ENCODE measurements at regions not wholly inside any gene's neighbourhood (a gene's known extent, or its start where the extent isn't known, plus 50 kb on each side); places are given as distances from the start of the nearest gene placed in this dataset.

- intact Hi-C loops (cut with micrococcal nuclease): no loop called here
- H3K27ac Mint-ChIP-seq: no peak overlapping the region
- H3K27me3 Mint-ChIP-seq (ENCODE audit: low read depth): no peaks in the 10 kb centered on the region
- H3K9me3 Mint-ChIP-seq: no peaks in the 10 kb centered on the region
- no peaks in the 10 kb centered on the region for H3K36me3 Mint-ChIP-seq (ENCODE audit: low read depth)
- no peak overlapping the region for H3K4me3 Mint-ChIP-seq (ENCODE audit: low read depth)
- DNase-seq (ENCODE audit: low spot score): no peak
- no peaks in the 10 kb centered on the region for H3K4me1 Mint-ChIP-seq (ENCODE audit: low read depth)
These were observed 128.3 kb upstream of the FSIP2 start for GRCh38 chr2:185610301-185610700.

GRCh38 chr2:185618625-185619024 is 120.0 kb upstream of the FSIP2 start:
- no peaks in the 10 kb centered on the region for H3K4me1 Mint-ChIP-seq (ENCODE audit: low read depth)
- no peak for DNase-seq (ENCODE audit: low spot score)
- peaks cover 5% of the 10 kb centered on the region for H3K9me3 Mint-ChIP-seq
- H3K4me3 Mint-ChIP-seq (ENCODE audit: low read depth): no peak overlapping the region
- no peak overlapping the region for H3K27ac Mint-ChIP-seq
- intact Hi-C loops (cut with micrococcal nuclease): no loop called here
- H3K27me3 Mint-ChIP-seq (ENCODE audit: low read depth): no peaks in the 10 kb centered on the region
- no peaks in the 10 kb centered on the region for H3K36me3 Mint-ChIP-seq (ENCODE audit: low read depth)

- H3K27ac Mint-ChIP-seq: no peak overlapping the region
- H3K4me3 Mint-ChIP-seq (ENCODE audit: low read depth): no peak overlapping the region
- no peaks in the 10 kb centered on the region for H3K36me3 Mint-ChIP-seq (ENCODE audit: low read depth)
- no peaks in the 10 kb centered on the region for H3K9me3 Mint-ChIP-seq
- no peaks in the 10 kb centered on the region for H3K27me3 Mint-ChIP-seq (ENCODE audit: low read depth)
- H3K4me1 Mint-ChIP-seq (ENCODE audit: low read depth): no peaks in the 10 kb centered on the region
- intact Hi-C loops (cut with micrococcal nuclease): no loop called here
- DNase-seq (ENCODE audit: low spot score): no peak
These were observed 113.0 kb upstream of the FSIP2 start for GRCh38 chr2:185625604-185626003.

GRCh38 chr2:185628985-185629384 is 109.6 kb upstream of the FSIP2 start:
- no peak for DNase-seq (ENCODE audit: low spot score)
- Mint-ChIP-seq H3K4me3 (ENCODE audit: low read depth) (no peak overlapping the region), H3K36me3 (ENCODE audit: low read depth) (no peaks in the 10 kb centered on the region), H3K4me1 (ENCODE audit: low read depth) (no peaks in the 10 kb centered on the region), H3K27me3 (ENCODE audit: low read depth) (no peaks in the 10 kb centered on the region), H3K27ac (no peak overlapping the region), H3K9me3 (no peaks in the 10 kb centered on the region)
- intact Hi-C loops (cut with micrococcal nuclease): no loop called here

GRCh38 chr2:185633621-185634020 is 105.0 kb upstream of the FSIP2 start:
- Mint-ChIP-seq H3K27ac (no peak overlapping the region), H3K36me3 (ENCODE audit: low read depth) (no peaks in the 10 kb centered on the region), H3K27me3 (ENCODE audit: low read depth) (no peaks in the 10 kb centered on the region), H3K4me1 (ENCODE audit: low read depth) (no peaks in the 10 kb centered on the region), H3K4me3 (ENCODE audit: low read depth) (no peak overlapping the region), H3K9me3 (no peaks in the 10 kb centered on the region)
- DNase-seq (ENCODE audit: low spot score): no peak
- intact Hi-C loops (cut with micrococcal nuclease): no loop called here

GRCh38 chr2:185638771-185639170 is 99.8 kb upstream of the FSIP2 start:
- intact Hi-C loops (cut with micrococcal nuclease): no loop called here
- no peaks in the 10 kb centered on the region for H3K27me3 Mint-ChIP-seq (ENCODE audit: low read depth)

GRCh38 chr2:185640588-185640987 is 98.0 kb upstream of the FSIP2 start:
- Mint-ChIP-seq H3K27ac (no peak overlapping the region), H3K4me1 (ENCODE audit: low read depth) (no peaks in the 10 kb centered on the region), H3K4me3 (ENCODE audit: low read depth) (no peak overlapping the region), H3K9me3 (no peaks in the 10 kb centered on the region), H3K36me3 (ENCODE audit: low read depth) (no peaks in the 10 kb centered on the region), H3K27me3 (ENCODE audit: low read depth) (no peaks in the 10 kb centered on the region)
- intact Hi-C loops (cut with micrococcal nuclease): no loop called here
- DNase-seq (ENCODE audit: low spot score): no peak

More at GRCh38 chr2:185638771-185639170, 99.8 kb upstream of the FSIP2 start:
- Mint-ChIP-seq H3K4me1 (ENCODE audit: low read depth) (no peaks in the 10 kb centered on the region), H3K27ac (no peak overlapping the region), H3K9me3 (no peaks in the 10 kb centered on the region), H3K36me3 (ENCODE audit: low read depth) (no peaks in the 10 kb centered on the region), H3K4me3 (ENCODE audit: low read depth) (no peak overlapping the region)
- no peak for DNase-seq (ENCODE audit: low spot score)

GRCh38 chr2:185643434-185643833 is 95.2 kb upstream of the FSIP2 start:
- H3K4me1 Mint-ChIP-seq (ENCODE audit: low read depth): no peaks in the 10 kb centered on the region
- no peaks in the 10 kb centered on the region for H3K9me3 Mint-ChIP-seq
- H3K36me3 Mint-ChIP-seq (ENCODE audit: low read depth): no peaks in the 10 kb centered on the region
- no peak for DNase-seq (ENCODE audit: low spot score)
- H3K27me3 Mint-ChIP-seq (ENCODE audit: low read depth): no peaks in the 10 kb centered on the region
- intact Hi-C loops (cut with micrococcal nuclease): no loop called here
- no peak overlapping the region for H3K4me3 Mint-ChIP-seq (ENCODE audit: low read depth)
- H3K27ac Mint-ChIP-seq: no peak overlapping the region

GRCh38 chr2:185644828-185645227 is 93.8 kb upstream of the FSIP2 start:
- Mint-ChIP-seq H3K27ac (no peak overlapping the region), H3K9me3 (no peaks in the 10 kb centered on the region), H3K27me3 (ENCODE audit: low read depth) (no peaks in the 10 kb centered on the region), H3K36me3 (ENCODE audit: low read depth) (no peaks in the 10 kb centered on the region), H3K4me1 (ENCODE audit: low read depth) (no peaks in the 10 kb centered on the region), H3K4me3 (ENCODE audit: low read depth) (no peak overlapping the region)
- no peak for DNase-seq (ENCODE audit: low spot score)
- intact Hi-C loops (cut with micrococcal nuclease): no loop called here

GRCh38 chr2:185645529-185645928 is 93.1 kb upstream of the FSIP2 start:
- no peaks in the 10 kb centered on the region for H3K9me3 Mint-ChIP-seq
- H3K27me3 Mint-ChIP-seq (ENCODE audit: low read depth): no peaks in the 10 kb centered on the region
- intact Hi-C loops (cut with micrococcal nuclease): no loop called here
- no peak overlapping the region for H3K27ac Mint-ChIP-seq
- DNase-seq (ENCODE audit: low spot score): no peak
- no peak overlapping the region for H3K4me3 Mint-ChIP-seq (ENCODE audit: low read depth)
- no peaks in the 10 kb centered on the region for H3K36me3 Mint-ChIP-seq (ENCODE audit: low read depth)
- no peaks in the 10 kb centered on the region for H3K4me1 Mint-ChIP-seq (ENCODE audit: low read depth)

GRCh38 chr2:185658750-185659149 is 79.9 kb upstream of the FSIP2 start:
- no peak for DNase-seq (ENCODE audit: low spot score)
- Mint-ChIP-seq H3K27me3 (ENCODE audit: low read depth) (no peaks in the 10 kb centered on the region), H3K4me1 (ENCODE audit: low read depth) (no peaks in the 10 kb centered on the region), H3K4me3 (ENCODE audit: low read depth) (no peak overlapping the region), H3K27ac (no peak overlapping the region), H3K36me3 (ENCODE audit: low read depth) (no peaks in the 10 kb centered on the region), H3K9me3 (no peaks in the 10 kb centered on the region)
- intact Hi-C loops (cut with micrococcal nuclease): no loop called here

- peaks cover 7% of the 10 kb centered on the region for H3K9me3 Mint-ChIP-seq
These were observed 74.8 kb upstream of the FSIP2 start for GRCh38 chr2:185663811-185664210.

GRCh38 chr2:185664384-185664783 is 74.2 kb upstream of the FSIP2 start:
- intact Hi-C loops (cut with micrococcal nuclease): no loop called here
- no peaks in the 10 kb centered on the region for H3K36me3 Mint-ChIP-seq (ENCODE audit: low read depth)

More at GRCh38 chr2:185663811-185664210, 74.8 kb upstream of the FSIP2 start:
- Mint-ChIP-seq H3K4me1 (ENCODE audit: low read depth) (no peaks in the 10 kb centered on the region), H3K4me3 (ENCODE audit: low read depth) (no peak overlapping the region), H3K36me3 (ENCODE audit: low read depth) (no peaks in the 10 kb centered on the region), H3K27ac (no peak overlapping the region), H3K27me3 (ENCODE audit: low read depth) (no peaks in the 10 kb centered on the region)
- DNase-seq (ENCODE audit: low spot score): no peak
- intact Hi-C loops (cut with micrococcal nuclease): no loop called here

GRCh38 chr2:185665251-185665814 is 73.3 kb upstream of the FSIP2 start:
- no peak overlapping the region for H3K4me3 Mint-ChIP-seq (ENCODE audit: low read depth)
- H3K36me3 Mint-ChIP-seq (ENCODE audit: low read depth): no peaks in the 10 kb centered on the region
- intact Hi-C loops (cut with micrococcal nuclease): no loop called here

More at GRCh38 chr2:185664384-185664783, 74.2 kb upstream of the FSIP2 start:
- H3K4me3 Mint-ChIP-seq (ENCODE audit: low read depth): no peak overlapping the region
- H3K4me1 Mint-ChIP-seq (ENCODE audit: low read depth): no peaks in the 10 kb centered on the region
- no peak overlapping the region for H3K27ac Mint-ChIP-seq
- H3K27me3 Mint-ChIP-seq (ENCODE audit: low read depth): no peaks in the 10 kb centered on the region
- no peak for DNase-seq (ENCODE audit: low spot score)
- peaks cover 7% of the 10 kb centered on the region for H3K9me3 Mint-ChIP-seq

More at GRCh38 chr2:185665251-185665814, 73.3 kb upstream of the FSIP2 start:
- Mint-ChIP-seq H3K27ac (no peak overlapping the region), H3K27me3 (ENCODE audit: low read depth) (no peaks in the 10 kb centered on the region), H3K4me1 (ENCODE audit: low read depth) (no peaks in the 10 kb centered on the region), H3K9me3 (peaks cover 7% of the 10 kb centered on the region)
- no peak for DNase-seq (ENCODE audit: low spot score)

Data from activated T-helper 2 cell treated with anti-CD3 and anti-CD28 coated beads, Interferon-gamma antibody, Interleukin-2, Interleukin-4, amounts not matched to agents 10 μg/mL and 5 μg/mL and 100 μg/mL, durations not matched to agents 14 hours and 24 hours and 36 hours (primary cell).